ENCODE measurements at regions not wholly inside any gene's neighbourhood (a gene's known extent, or its start where the extent isn't known, plus 50 kb on each side); places are given as distances from the start of the nearest gene placed in this dataset.

DNA sequence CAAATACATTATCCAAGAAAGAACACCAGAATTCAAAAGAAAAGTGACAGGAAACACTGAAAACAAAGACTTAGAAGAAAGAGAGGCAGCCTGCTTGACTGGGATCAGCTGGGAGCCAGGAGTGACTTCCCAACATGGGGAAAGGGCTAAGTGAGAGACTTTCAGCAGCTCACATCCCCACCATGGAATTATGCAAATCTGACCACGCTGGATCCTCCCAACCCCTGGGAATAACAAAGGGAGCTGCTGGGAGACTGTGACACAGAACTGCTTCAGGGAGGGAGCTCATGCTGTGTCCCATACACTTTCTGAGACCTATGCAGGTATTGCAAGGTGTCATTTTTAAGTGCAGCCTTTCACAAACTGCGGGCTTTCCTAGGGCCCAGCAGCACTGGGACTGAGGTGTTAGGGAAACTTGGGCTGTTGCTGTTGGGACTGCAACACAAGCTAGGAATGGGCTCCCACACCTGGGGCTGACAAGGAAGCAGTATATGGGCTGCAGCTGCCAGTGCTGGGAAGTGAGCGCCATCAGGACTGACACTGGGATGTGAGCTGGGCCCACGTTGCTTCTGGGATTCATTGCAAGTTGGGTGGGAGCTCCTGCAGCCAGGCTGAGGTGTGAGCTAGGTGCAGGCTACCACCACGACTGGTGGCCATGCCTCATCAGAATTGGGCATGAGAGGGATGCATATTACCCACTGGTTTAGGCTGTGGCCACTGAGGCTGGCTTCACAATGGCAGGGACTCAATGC, 139.1 kb downstream of the KDR start:
- no peak for DNase-seq

DNA sequence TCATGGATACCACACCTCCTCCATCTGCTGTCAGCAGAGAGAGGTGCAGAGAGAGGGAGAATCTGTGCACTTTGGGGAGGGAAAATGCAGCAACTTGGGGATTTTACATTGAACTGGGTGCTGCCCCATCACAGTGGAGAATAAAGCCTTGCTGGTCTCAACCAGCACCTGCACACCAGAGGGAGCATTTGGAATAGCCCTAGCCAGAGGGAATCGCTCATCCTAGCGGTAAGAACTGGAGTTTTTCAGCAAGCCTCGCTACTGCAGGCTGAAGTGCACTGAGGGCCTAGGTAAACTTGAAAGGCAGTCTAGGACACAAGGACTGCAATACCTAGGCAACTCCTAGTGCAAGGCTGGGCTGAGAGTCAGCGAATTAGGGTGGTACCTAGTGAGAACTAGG, 148.7 kb downstream of the KDR start:
- no peak for DNase-seq

DNA sequence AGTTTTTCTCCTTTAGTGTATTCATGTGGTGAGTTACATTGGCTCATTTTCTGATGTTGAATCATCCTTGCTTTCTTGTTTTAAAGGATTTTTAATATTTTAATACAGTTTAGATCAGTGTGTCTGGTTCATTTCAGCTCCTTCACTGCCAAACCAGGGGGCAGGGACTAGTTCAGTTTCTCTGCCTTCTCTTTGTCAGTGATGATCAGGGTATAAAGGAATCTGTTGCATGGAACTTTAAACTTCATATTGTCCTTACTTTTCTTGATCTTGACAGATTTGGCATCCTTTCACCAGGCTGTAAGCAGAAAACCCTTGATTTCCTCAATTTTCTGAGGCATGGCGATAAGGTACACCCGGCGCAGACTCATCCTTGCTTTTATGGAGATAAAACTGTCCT, 149.4 kb downstream of the KDR start:
- no peak for DNase-seq

DNA sequence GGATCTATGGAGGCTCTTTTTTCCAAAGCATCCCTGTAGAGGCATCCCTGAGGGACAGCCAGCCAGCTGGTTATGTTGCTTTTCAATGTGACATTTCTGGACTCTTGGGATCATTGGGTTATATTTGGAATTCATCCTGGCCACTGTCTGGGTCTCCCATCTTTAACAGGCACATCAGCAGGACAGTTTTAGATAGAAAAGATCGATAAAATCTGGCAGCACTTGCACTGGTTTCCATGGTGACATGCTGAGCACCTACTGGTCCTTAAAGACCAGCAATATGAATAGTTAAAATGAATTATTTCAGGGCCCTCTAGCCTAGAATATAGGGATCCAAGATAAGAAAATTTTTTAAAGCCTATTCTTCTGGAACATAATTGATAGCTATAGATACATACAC, 151.6 kb downstream of the KDR start:
- DNase-seq = no peak

DNA sequence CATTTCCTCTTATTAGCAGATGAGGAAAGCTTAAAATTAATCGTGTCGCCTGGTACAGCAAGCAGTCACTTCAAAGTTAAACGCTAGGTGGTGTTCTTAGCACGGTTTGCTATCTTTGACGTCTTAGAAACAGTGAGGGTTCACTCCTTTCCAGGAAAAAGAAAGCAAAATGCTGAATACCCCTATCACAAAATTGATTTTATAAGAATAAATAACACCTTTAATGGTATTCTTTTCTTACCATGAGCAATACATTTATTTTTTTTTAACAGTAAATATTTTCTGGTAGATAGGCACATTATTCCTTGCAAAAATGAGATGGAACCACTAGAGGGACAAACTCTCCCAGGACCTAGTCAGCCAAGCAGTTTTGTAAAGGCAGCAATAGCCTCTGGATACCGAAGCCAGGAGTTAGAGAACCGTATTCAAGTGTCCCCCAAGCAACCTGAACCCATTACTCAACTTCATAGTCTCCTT, 153.9 kb downstream of the KDR start:
- DNase-seq = peak; percentile 19

DNA sequence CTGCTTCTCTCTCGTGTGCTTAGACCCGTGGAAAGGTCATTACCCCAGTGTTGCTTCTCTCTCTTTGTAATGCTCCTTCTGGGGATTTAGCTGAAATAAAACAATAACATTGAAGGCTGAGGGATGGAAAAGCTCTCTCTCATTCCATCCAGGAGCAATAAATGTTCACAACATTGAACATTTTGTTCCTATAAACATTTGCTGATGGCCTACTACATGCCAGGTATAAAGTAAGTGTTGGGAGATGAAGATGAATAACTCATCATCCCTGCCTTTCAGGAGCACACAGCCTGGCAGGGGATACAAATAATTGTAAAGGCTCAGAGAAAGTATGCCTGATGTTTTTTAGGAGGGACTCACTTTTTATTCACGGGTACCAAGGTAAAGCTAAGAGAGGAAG, 158.1 kb downstream of the KDR start:
- no peak for DNase-seq

DNA sequence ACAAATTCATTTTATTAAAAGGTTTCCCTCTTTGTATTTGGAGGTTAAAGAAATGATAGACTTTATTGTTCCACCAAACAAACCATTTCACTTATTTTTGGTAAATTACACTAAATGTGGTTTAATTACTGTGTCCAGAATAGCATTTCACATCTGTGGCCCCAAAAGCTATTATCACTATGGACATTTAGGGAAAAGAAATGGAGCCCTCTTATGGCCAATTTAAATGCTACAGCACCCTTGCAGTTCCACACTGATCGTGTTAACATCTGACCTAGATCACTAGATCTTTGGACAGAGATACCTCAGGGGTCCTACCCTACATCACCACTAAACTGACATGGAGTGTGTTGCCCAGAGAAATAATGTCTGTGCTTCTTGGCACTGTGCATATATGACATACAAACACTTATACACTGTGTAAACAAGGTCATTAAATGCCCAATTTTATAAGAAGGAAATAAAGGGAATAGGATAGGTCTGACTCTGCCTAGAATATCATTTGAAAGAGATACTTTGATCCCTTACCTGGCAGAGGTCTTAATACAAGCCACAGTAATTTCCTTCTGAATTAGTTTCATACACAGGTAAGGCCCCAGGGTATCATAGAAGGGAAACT, 163.9 kb downstream of the KDR start:
- DNase-seq = no peak

DNA sequence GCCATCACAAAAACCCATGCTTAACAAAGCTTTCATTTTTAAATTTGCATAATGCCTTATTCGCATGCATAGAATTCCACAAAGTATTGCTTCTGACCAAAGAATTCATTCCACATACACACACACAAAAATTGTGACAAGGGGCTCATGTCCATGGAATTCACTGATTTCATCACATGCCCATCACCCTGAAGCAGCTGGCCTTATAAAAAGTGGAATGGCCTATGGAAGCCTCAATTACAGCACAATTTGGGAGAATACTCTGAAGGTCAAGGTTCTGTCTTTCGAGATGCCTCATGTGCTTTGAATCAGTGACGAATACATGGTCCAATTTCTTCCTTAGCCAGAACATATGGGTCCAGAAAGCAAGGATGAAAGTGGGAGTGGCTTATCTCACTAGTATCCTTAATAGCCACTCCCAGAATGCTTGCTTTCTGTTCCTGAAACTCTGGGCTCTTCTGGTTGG, 165.7 kb downstream of the KDR start:
- no peak for DNase-seq

DNA sequence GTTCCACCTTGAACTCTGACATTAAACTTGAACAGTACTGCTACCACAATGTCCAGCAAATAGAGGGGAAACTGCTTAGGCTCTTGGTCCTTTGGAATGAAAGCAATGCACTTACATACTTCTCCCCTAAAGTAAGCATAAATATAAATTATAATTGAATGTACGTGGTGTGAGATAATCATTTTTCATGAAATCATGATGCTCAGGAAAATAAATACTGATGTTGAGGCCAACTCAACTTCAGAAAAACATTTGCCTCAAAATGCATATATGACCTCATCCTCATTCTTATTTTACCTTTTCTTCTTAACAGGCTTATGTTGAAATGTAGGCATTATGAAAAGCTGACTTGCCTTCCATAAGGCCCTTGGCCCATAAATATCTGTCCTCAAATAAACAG, 166.3 kb downstream of the KDR start:
- no peak for DNase-seq

DNA sequence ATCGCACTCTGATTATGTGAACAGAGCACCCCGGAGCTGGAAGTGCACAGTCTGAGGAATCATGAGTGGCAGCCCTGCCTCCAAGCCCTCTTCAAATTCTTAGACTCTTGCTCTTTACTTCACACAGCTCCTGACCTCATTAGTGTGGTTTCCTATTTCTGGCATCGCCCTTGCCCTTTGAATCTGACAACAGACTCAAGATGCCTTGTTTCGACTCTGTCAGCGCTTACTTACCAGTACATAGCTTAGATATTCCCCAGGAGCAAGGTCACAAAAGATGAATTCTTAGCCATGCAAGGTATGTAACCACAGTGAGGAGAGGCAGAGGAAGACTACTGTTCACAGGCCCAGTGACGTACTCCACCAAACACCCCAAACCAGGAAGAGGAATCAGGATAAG, 167.2 kb downstream of the KDR start:
- no peak for DNase-seq

DNA sequence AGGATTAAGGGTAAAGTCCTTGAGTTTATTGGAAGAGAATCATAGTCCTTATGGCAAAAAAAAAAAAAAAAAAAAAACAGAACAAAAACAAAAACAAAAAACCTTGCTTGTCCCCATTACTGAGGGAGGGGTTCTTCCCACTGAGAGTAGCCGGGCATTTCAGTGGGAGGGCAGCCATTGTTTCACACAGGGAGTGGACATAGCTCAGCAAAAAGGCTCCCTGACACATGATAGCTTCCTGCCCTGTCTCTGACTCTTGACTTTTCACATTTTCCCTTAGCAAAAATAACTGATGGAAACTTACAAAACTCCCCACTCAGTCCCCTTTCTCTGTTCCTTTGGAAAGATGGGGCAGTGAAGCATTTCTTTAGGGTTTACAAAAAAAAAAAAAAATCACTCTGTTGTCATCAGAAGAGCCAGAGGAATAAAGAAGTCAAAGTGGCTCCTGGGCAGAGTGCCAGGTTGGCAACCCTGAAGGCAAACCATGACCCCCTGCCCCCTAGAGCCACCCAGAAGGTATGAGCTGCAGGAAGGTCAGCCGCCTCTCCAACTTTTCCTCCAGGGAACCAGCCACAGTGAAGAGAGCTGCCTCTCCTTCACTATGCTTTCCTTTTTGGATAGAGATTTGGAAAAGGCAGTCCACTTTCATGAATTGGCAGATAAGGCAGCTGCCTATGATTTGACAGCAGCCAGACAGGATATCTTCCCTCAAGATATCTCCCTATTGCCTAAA, 170.6 kb downstream of the KDR start:
- no peak for DNase-seq

DNA sequence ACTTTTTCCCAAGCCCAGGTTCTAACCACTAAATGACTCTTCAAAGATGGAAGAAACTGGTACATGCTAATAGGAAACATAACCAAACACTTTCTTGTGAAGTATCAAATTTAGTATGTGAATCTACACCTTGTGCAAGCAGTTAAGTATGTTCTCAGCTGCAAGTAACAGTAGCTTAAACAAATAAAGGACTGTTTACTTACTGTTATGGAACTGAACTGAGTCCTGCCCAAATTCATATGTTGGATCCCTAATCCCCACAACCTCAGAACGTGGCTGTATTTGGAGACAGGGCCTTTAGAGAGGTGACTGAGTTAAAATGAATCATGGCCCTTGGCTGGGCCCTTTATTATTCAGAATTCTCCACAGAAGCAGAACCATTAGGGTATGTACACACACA, 178.7 kb downstream of the KDR start:
- no peak for DNase-seq

DNA sequence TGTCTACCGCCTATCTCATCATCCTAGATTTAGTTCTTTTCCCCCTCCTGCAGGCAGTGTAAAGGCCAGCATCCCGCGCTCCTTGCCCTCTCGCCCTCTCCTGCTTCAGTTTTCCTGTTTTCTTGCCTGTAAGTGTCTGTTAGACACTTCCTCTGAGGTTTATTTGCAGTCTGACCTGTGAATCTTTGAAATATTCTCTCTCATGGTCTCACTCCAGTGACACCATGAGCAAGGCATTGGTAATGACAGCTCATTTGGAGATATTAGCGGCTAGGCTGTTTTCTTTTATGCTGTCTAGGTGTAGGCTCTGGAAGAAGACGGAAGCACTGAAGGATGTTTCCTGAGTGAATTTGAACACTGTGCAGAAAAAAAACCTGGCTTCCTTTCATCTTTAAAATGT, 179.6 kb downstream of the KDR start:
- DNase-seq = no peak

DNA sequence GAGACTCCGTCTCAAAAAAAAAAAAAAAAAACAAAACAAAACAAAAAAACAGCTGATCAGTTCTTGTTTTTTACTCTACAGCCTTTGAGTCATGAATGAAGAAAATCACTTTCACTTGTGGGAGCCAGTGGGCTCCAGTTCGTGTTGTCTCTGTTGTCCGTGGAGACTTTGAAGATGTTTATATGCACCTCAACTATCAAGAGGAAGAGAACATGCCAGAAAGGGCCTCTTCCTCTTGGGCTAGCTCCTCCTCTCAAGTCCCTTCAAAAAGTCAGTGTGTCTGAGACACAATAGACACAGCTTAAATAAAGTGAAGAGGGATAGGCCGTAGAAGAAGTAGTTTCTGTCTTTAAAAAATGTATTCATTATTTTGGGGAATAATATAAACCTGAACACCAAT, 182.7 kb downstream of the KDR start:
- no peak for DNase-seq

DNA sequence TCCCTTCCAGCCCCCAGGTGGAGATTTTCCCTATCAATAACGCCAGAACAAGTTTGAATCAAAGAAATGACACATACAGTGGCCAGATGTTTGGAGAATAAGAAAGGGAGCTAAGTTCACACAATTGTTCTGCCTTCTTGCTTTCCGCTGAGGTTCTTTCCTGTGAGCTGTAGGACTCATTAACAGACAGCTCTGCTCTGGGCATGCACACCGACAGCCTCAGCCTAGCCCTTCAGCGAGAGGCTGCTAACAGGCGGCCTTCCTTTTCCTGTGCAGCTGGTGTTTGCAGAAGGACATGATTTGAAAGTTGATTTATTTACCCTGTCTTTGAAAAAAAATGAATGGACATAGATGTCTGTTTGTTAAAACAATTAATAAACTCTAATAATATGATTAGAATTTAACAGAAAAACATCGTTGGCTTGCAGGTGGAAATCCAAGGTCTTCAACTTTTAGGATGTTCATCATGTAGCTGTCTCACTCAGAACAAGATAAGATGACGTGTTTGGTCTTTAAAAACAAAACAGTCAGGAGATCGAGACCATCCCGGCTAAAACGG, 183.3 kb downstream of the KDR start:
- DNase-seq = no peak

DNA sequence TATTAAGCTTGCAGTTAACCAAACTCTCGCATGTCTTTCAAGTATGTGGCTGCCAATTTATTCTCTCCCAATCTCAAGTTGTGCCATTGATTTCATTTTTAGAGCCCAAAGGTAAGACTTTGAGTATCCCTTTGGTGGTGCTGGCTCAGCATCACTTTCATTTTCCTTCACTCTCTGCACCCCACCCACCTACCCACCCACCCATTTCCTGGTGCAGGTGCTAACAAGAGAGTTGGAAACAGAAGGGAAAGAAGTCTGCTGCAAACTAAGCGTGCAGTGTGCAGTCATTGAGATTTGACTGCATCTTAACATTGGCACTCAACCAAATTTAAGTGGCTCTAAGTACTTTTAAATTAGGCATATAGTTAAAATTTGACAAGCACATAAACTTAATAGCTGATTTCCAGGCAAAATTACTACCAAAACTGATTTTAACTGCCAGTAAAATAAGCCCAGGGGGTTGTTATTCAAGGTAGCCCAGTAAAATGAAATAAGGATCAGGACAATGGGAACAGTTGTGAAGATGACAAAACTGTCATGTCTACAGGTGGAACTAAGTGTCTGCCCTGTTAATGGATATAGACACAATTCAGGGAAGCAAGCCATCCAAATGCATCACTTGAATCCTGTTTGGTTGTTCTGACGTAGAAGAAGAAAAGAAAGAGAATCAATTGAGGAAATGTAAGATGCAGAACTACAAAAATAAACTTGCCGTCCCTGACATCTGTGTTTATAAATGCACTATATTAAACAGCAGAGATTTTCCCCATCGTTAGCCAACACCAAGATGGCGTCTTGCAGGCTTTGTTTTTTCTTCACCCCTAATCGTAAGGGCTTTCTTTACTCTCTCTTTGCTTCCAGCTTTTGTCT, 184.2 kb downstream of the KDR start:
- DNase-seq = no peak

DNA sequence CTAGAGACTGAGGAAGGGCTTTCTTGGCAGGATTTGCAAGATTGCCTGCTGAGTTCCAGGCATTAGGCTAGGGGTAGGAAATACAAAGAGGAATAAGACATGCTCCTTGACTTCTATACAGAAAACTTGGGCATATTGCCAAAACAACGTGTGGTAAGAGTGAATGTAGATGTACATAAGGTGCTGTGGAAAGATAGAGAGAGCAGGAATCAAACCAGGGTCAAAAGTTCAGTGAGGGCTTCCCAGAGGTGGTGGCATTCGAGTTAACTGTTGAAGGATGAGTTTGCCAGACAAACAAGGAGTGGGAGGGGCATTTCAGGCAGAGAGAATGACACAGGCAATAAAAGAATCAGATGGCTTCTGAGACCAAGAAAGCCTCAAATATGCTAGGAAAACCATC, 187.9 kb downstream of the KDR start:
- DNase-seq = no peak

DNA sequence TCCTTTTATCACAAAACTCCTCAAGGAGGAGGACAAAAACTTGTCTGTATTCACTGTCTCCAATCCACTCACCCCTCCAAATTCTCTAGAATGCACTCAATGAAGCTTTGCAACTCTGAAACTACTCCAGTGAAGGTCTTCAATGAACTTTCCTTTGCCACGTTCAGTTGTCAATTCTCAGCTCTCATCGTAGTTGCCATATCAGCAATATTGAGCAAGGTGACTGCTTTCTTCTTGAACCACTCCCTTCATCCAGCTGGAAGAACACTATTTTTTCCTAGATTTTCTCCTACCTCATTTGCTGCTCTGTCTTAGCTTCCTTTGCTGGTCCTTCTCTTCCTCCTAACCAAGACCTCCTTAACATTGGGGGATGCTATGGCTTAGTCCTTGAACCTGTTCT, 191.8 kb downstream of the KDR start:
- no peak for DNase-seq

DNA sequence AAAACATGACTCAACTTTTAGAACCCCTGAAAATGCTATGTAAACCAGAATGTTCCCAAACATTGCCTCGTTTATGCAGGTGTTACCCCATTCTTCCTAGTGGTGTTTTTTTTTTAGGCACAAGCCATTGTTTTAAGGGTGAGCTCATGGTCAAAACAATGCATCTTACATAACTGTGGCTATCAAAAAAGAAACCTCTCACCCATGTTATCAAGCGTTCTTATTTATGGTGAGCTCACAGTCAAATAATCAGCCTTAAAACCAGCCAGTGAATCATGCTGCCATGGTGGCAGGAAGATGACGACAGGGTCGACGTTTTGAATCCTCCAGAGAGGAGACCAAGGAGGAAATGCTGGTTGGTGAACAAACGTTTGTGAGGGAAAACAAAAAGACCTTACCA, 195.2 kb downstream of the KDR start:
- DNase-seq = no peak

DNA sequence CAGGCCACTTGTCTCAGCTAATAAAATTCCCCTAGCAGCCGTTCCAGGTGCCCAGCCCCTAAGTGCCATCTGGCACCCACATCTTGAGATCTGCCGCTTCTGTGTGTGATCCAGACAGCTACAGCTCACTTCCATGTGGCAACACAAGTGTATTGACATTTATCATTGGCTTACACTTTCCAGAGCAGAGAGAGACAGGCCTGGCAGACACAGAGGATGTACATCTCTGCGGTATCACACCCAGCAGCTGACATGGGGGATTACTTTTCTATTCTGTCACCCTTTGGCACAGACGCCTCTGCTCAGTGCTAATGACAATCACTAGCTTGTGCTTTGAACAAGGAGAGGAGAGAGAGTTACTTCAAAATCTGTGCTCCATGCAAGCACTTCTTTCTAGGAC, 195.9 kb downstream of the KDR start:
- no peak for DNase-seq

DNA sequence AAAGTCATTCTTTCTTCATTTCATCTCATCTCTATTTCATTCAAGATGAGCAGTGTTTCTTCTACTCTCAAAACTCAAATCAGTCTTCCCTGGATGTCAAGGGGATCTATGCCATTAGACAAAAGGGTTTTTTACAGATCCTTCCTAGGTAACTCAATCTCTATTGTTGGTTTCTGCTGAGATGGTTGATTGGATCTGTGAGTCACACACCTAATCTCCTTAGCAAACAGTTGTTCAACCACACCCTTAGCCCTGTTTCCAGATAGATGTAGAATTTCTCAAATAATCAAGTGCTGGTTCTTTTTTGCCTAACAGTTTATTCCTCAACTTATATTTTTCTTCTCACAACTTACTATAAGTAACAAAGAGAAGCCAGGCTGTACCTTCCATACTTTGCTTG, 200.5 kb downstream of the KDR start:
- DNase-seq = no peak

DNA sequence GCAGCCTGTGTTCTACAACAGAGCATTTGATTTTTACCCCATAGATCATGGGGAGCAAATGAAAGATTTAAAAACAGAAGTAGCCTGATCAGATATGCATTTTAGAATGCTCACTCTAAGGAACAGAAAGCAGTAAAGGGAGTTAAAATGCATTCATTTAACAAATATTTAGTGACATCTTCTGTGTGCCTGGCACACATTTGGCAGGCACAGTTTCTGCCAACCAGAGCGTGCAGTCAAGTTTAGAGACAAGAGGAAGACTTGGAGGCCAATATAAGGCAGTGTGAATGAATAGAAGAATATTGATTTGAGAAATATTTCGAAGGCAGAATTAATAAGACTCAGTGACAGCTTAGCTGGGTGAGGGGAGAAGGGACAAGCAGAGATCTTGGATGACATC, 210.1 kb downstream of the KDR start:
- no peak for DNase-seq

DNA sequence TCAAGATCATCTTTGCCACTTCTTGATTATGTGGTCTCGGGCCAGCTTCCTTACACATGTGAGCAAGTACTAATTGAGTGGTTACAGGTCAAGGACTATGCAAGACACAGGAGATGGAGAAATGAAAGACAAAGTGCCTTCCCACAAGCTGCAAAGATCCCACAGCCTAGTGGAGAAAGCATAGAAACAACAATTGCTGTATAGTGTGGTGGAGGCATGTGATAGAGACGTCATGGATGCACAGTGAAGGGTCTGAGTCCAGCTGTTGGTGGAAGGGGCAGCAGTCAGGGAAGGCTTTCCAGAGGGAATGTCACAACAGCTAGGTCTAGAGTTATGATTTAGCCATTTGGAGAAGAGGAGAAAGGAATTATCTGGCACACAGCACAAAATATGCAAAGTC, 210.6 kb downstream of the KDR start:
- DNase-seq = no peak

All from NCI-H2227 treated with DMSO at 0.1 percent for 48 hours (cell line).